Uterus (tissue), 3 donors: ENCODE measurements at regions not wholly inside any gene's neighbourhood (a gene's known extent, or its start where the extent isn't known, plus 50 kb on each side); places are given as distances from the start of the nearest gene placed in this dataset.

ENCODE experiments used
- DNase-seq, 2 donors: peaks; one replicate each; pipeline ENCODE4 v3.0.0-alpha.2; 2019 to 2020
- H3K27ac ChIP-seq, 2 donors: fragments of 200-600 bp; sonication (generic); 1 replicate in 1 of 2; 2 replicates in 1 of 2; pipeline ENCODE4 v1.5.1; 2016 to 2018
- H3K27me3 ChIP-seq, 2 donors: fragments of 200-600 bp; sonication (generic); one replicate each; pipeline ENCODE4 v1.5.1; 2018 to 2019; ENCODE audit warnings: control low read depth in 1 of 2
- H3K36me3 ChIP-seq, 2 donors: fragments of 200-600 bp; sonication (generic); one replicate each; pipeline ENCODE4 v1.5.1; 2019; ENCODE audit warnings: control low read depth in 1 of 2
- H3K4me1 ChIP-seq, 2 donors: fragments of 200-600 bp; sonication (generic); one replicate each; pipeline ENCODE4 v1.5.1; 2018 to 2019; ENCODE audit warnings: control low read depth in 1 of 2
- H3K4me3 ChIP-seq, 2 donors: fragments of 200-600 bp; sonication (generic); 1 replicate in 1 of 2; 2 replicates in 1 of 2; pipeline ENCODE4 v1.5.1; 2018 to 2019; ENCODE audit warnings: mild to moderate bottlenecking in 1 of 2
- H3K9me3 ChIP-seq, 2 donors: fragments of 200-600 bp; sonication (generic); one replicate each; pipeline ENCODE4 v1.5.1; 2019; ENCODE audit warnings: control low read depth in 1 of 2
- POLR2A ChIP-seq, 2 donors: fragments of 450-650 bp; IDR thresholded peaks; one replicate each; pipeline ENCODE4 v1.6.1; 2016; ENCODE audit warnings: antibody characterized with exemption in 2 of 2, mild to moderate bottlenecking in 1 of 2, moderate library complexity in 1 of 2
- intact Hi-C: fragments of 100-400 bp; cut with DNase I; formaldehyde crosslinking; loops from one replicate; pipeline ENCODE4 v1.15.1; 2023; ENCODE audit warnings: low total_unique reads
- TF ChIP-seq, protein P1 (sequence below), 4 experiments: fragments of 200-600 bp in 2 of 4; fragments of 450-650 bp in 2 of 4; sonication (generic) in 2 of 4; IDR thresholded peaks; one replicate each; pipeline ENCODE4 v1.5.1; 2016 to 2019; ENCODE audit warnings: antibody characterized with exemption in 4 of 4, mild to moderate bottlenecking in 2 of 4, moderate library complexity in 1 of 4
- donor health status: DM: yes; HTN: yes; CAD: no.

DNA sequence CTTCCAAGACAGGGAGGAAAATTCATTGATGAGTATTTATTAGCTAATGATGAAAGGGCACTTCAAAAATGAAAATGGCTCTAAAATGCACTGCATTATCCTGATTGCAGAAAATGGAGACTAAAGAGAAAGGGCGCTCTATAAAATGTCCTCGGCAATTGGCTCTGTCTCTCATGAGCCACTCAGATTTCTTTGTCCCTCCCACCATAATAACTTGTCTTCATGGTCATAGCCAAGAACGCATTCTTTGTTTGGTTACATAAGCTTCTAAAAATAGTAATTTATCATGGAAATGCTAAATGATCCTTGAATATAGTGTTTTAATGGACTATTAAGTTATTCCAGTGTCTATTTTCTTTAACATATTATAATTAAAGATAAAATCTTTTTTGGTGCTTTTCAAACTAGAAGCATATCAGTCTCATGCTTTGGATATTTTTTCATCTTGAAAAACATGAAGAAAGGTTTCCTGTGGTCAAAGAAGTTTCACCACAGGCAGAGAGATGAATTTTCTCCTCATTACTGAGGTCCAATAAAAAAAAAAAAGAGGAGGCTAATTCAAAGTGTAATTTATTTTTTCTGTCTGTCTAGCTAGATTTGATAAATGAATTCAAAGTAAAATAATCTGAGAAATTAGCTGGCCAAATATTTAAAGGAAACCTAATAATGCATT is 238.1 kb upstream of the BLID start:
- DNase-seq = no peak
- Histone ChIP-seq H3K27ac (peak overlapping the region in 1 of 2 donors; percentile 22), H3K4me3 (no peak overlapping the region), H3K9me3 (no peaks in the 10 kb centered on the region), H3K4me1 (no peaks in the 10 kb centered on the region), H3K27me3 (no peaks in the 10 kb centered on the region), H3K36me3 (no peaks in the 10 kb centered on the region)
- no peak for TF ChIP-seq POLR2A (IDR thresholded peaks at IDR 0.05)
- TF ChIP-seq, protein P1, sequence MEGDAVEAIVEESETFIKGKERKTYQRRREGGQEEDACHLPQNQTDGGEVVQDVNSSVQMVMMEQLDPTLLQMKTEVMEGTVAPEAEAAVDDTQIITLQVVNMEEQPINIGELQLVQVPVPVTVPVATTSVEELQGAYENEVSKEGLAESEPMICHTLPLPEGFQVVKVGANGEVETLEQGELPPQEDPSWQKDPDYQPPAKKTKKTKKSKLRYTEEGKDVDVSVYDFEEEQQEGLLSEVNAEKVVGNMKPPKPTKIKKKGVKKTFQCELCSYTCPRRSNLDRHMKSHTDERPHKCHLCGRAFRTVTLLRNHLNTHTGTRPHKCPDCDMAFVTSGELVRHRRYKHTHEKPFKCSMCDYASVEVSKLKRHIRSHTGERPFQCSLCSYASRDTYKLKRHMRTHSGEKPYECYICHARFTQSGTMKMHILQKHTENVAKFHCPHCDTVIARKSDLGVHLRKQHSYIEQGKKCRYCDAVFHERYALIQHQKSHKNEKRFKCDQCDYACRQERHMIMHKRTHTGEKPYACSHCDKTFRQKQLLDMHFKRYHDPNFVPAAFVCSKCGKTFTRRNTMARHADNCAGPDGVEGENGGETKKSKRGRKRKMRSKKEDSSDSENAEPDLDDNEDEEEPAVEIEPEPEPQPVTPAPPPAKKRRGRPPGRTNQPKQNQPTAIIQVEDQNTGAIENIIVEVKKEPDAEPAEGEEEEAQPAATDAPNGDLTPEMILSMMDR (IDR thresholded peaks at IDR 0.05) = no peak
- intact Hi-C loops = no loop called here

DNA sequence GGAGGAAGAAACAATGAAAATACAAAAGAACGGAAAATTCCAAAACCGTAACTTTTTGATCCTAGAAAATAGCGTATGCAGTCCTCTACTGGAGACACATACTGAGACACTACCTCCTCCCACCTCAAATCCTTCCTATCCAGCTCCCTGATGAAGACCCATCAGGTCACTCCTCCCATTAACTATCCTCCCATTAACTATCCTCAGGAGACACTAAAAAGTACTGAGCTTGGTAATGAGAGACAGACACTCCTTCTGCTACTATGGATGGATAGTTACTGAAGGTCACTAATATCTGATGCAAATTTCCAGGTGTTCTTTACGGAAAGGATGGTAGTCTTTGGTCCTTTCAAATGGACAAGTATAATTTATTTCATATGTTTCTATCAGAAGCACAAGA is 237.5 kb upstream of the BLID start:
- no peaks in the 10 kb centered on the region for H3K27me3 ChIP-seq
- no peak overlapping the region for H3K4me3 ChIP-seq
- no peaks in the 10 kb centered on the region for H3K4me1 ChIP-seq
- no peak overlapping the region for H3K27ac ChIP-seq
- no peaks in the 10 kb centered on the region for H3K9me3 ChIP-seq
- H3K36me3 ChIP-seq = no peaks in the 10 kb centered on the region
- no peak for TF ChIP-seq POLR2A (IDR thresholded peaks at IDR 0.05)
- TF ChIP-seq, protein P1 (IDR thresholded peaks at IDR 0.05) = no peak
- intact Hi-C loops = no loop called here
- DNase-seq = no peak

DNA sequence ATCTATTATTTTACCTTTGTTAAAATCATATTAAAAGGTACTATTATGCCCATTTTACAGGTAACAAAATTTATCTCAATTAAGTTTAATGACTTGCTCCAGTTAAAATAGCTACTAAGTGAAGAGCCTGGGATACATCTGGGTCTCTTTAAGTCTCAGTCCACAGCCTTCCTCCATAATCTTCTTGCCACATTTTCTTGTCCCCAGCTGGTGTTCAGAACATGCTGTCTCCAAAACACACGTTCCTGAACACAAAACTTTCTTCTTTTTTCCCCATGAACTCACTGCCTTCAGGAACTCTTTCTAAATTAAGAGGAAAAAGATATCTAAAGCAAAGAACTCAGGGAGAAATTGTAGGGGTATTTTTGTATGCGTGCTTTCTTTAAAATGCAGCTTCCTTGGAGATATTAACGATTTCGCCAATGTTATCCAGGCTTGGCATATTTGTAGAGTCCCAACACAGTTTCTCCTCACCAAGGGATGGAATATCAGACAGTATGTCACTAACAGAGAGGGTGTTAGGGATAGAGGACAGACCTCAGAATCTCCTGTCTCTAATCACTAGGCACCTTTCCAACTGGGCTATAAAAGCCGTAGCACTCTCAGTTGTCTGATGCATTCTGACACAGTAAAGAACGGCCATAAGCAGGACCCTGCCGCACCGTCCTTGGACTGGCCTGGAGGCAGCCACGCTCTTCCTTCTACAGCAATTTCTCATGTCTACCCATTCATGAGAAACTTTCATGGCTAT is 232.8 kb upstream of the BLID start:
- intact Hi-C loops = no loop called here
- Histone ChIP-seq H3K9me3 (no peaks in the 10 kb centered on the region), H3K27ac (no peak overlapping the region), H3K27me3 (no peaks in the 10 kb centered on the region), H3K4me3 (no peak overlapping the region), H3K4me1 (no peaks in the 10 kb centered on the region), H3K36me3 (no peaks in the 10 kb centered on the region)
- no peak for DNase-seq
- TF ChIP-seq, protein P1 (IDR thresholded peaks at IDR 0.05) = no peak
- no peak for TF ChIP-seq POLR2A (IDR thresholded peaks at IDR 0.05)

DNA sequence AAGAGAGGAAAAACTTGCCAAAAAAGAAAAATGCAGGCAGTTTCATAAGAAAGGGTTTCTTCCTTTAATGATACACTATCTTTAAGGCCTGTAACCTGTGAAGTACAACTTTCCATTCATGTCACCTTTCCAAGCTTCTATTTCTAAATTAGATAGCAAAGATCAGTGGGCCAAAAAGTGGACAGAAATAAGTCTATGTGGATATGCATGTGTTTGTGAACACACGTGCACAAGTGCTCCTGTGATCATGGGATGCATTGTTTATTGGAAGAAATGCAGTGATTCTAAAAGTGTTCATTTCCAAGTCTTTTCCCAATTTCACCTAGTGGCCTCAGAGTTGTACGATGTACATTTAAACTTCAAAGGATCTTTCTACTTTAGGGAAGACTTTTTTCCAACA is 230.0 kb upstream of the BLID start:
- no peaks in the 10 kb centered on the region for H3K4me1 ChIP-seq
- intact Hi-C loops = no loop called here

DNA sequence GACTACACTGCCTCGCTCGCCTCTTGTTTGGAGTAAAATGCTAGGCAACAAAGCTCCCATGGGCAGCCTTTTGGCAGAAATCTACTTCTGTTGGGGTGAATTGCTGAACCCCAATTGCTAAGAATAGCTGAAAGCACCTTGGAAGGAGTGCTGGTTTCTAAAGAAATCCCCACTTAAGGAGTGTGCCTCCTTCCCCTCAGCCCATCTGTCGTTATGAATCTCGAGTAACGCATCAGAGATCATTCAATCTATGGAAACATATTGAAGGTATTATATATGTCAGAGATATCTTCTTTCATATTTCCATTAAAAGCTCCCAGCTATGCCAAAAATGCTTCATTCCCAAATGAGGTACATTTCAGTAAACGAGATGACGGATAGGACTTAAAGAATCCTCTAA is 229.6 kb upstream of the BLID start:
- TF ChIP-seq, protein P1 (IDR thresholded peaks at IDR 0.05) = no peak
- no peak for TF ChIP-seq POLR2A (IDR thresholded peaks at IDR 0.05)
- no peaks in the 10 kb centered on the region for H3K27me3 ChIP-seq
- no peak overlapping the region for H3K27ac ChIP-seq
- intact Hi-C loops = no loop called here
- no peak for DNase-seq
- H3K4me3 ChIP-seq = no peak overlapping the region
- no peaks in the 10 kb centered on the region for H3K9me3 ChIP-seq
- no peaks in the 10 kb centered on the region for H3K36me3 ChIP-seq
- H3K4me1 ChIP-seq = no peaks in the 10 kb centered on the region

More for the DNA sequence above, 230.0 kb upstream of the BLID start:
- no peaks in the 10 kb centered on the region for H3K9me3 ChIP-seq
- no peak for DNase-seq
- no peaks in the 10 kb centered on the region for H3K36me3 ChIP-seq
- H3K27me3 ChIP-seq = no peaks in the 10 kb centered on the region
- no peak overlapping the region for H3K27ac ChIP-seq
- no peak overlapping the region for H3K4me3 ChIP-seq
- no peak for TF ChIP-seq POLR2A (IDR thresholded peaks at IDR 0.05)
- TF ChIP-seq, protein P1 (IDR thresholded peaks at IDR 0.05) = no peak
